Esophagus squamous epithelium (tissue), 4 donors: ENCODE measurements at regions not wholly inside any gene's neighbourhood (a gene's known extent, or its start where the extent isn't known, plus 50 kb on each side); places are given as distances from the start of the nearest gene placed in this dataset.

Experiments used
- CTCF ChIP-seq, 6 experiments: fragments of 450-650 bp in 4 of 6; fragments of 200-600 bp in 2 of 6; sonication (generic) in 2 of 6; IDR thresholded peaks; one replicate each; pipeline ENCODE4 v1.5.1; 2016 to 2019; ENCODE audit warnings: antibody characterized with exemption in 6 of 6, mild to moderate bottlenecking in 4 of 6, moderate library complexity in 4 of 6
- POLR2A ChIP-seq, 4 donors: fragments of 450-650 bp; IDR thresholded peaks; one replicate each; pipeline ENCODE4 v1.6.1; 2017; ENCODE audit warnings: antibody characterized with exemption in 4 of 4, mild to moderate bottlenecking in 4 of 4, moderate library complexity in 3 of 4

DNA sequence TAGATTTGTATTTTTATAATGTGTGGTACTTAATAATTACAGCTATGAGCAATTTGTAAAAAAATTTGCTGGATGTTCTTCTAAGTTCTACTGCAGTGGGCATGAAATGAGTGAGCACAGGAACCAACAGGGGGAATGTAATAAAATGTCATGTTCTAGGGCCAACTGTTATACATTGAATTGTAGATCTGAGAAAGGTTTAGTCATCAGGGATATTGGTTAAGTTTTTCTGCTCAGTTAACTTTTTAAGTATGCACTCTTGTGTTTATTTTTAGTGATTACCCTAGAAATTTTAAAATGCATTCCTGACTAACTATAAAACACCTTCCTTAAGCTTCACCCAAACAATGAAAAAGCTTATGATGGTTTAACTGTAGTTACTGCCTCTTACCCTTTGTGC, 101.8 kb downstream of the CAND1 start:
- TF ChIP-seq POLR2A (IDR thresholded peaks at IDR 0.05) (no peak), CTCF (IDR thresholded peaks at IDR 0.05) (no peak)
